ENCODE measurements at regions not wholly inside any gene's neighbourhood (a gene's known extent, or its start where the extent isn't known, plus 50 kb on each side); places are given as distances from the start of the nearest gene placed in this dataset.

GRCh38 chr4:122100508-122100907 is 51.6 kb upstream of the BLTP1 start:
- no peaks in the 10 kb centered on the region for H3K36me3 ChIP-seq (ENCODE audit: insufficient read depth, low read length, poor library complexity, severe bottlenecking)
- peak; percentile 90 for DNase-seq (ENCODE audit: low spot score)
- H3K4me3 ChIP-seq (ENCODE audit: low read depth, low read length, poor library complexity, severe bottlenecking) = no peak overlapping the region
- POLR2A ChIA-PET (ENCODE audit: low non-redundant PET) = interaction anchor here (0.5 kb wide), 1 partner anchor 1179 kb away, joined by 3 read pairs; no protein-coding TSS in a partner anchor
- H3K9me3 ChIP-seq (ENCODE audit: low read depth, low read length, poor library complexity, severe bottlenecking) = no peaks in the 10 kb centered on the region
- H3K4me1 ChIP-seq (ENCODE audit: insufficient read depth, low read length, poor library complexity, severe bottlenecking) = peaks cover 18% of the 10 kb centered on the region
- TF ChIP-seq, protein P1, sequence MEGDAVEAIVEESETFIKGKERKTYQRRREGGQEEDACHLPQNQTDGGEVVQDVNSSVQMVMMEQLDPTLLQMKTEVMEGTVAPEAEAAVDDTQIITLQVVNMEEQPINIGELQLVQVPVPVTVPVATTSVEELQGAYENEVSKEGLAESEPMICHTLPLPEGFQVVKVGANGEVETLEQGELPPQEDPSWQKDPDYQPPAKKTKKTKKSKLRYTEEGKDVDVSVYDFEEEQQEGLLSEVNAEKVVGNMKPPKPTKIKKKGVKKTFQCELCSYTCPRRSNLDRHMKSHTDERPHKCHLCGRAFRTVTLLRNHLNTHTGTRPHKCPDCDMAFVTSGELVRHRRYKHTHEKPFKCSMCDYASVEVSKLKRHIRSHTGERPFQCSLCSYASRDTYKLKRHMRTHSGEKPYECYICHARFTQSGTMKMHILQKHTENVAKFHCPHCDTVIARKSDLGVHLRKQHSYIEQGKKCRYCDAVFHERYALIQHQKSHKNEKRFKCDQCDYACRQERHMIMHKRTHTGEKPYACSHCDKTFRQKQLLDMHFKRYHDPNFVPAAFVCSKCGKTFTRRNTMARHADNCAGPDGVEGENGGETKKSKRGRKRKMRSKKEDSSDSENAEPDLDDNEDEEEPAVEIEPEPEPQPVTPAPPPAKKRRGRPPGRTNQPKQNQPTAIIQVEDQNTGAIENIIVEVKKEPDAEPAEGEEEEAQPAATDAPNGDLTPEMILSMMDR (conservative IDR thresholded peaks at IDR 0.05; ENCODE audit: low read depth, low read length) = no peak
- TF ChIP-seq EZH2 (IDR thresholded peaks at IDR 0.05; ENCODE audit: borderline replicate concordance, low read depth, low read length, poor library complexity, severe bottlenecking) = no peak
- intact Hi-C loops (cut with micrococcal nuclease; ENCODE audit: unreplicated experiment) = no loop called here
- CTCF ChIA-PET = no interaction called here
- BruUV-seq (replicated peaks) = no TSS peak
- no peak overlapping the region for H3K27ac ChIP-seq (ENCODE audit: low read depth, low read length, poor library complexity, severe bottlenecking)
- no peaks in the 10 kb centered on the region for H3K27me3 ChIP-seq (replicated peaks; ENCODE audit: insufficient read depth, low read depth, low read length, poor library complexity)

DNA sequence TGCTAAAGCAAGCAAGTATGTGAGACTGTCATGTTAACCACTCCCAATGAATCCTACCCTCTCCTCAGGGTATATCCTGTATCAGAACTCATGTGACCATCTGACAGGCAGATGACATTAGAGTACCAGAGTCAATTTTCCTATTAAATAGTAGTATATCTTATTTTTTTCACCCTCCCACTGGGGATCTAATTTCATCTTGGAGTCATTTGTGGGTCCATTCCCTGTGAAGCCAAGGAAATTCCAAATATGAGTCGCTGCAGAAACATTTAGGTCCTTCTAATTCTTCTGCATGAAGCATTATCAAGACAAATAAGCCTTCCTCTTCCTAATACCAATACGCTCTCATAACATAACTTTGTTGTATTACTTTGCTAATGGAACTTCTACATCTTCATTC is 52.2 kb upstream of the BLTP1 start:
- BruUV-seq (replicated peaks) = no TSS peak

DNA sequence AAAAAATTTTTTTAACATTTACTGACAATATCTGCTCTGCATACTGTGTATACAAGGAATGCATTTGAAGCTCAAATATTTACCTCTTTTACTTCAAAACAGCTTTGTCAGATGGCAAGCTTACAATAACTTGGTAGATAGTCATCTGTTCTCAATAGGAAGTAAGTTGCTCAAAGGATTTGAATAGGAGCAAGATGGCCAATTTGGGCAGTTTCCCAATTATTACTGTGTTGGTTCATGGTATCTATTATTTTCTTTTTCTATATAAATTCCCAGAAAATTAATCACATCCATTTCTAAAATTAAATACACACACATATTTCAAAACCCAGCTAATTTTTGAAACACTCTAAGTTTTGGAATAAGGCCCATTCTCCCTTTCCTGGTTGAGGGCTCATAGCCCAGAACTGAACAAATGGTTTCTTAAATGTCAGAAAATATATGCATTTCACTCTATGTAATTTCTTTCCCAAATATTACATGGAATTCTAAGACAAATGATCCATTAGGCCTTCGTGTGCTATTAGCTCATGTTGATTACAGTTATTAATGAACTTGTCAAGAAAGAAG is 60.2 kb upstream of the BLTP1 start:
- Histone ChIP-seq H3K27ac (ENCODE audit: low read depth, low read length, poor library complexity, severe bottlenecking) (no peak overlapping the region), H3K9me3 (ENCODE audit: low read depth, low read length, poor library complexity, severe bottlenecking) (no peaks in the 10 kb centered on the region), H3K4me1 (ENCODE audit: insufficient read depth, low read length, poor library complexity, severe bottlenecking) (no peaks in the 10 kb centered on the region), H3K36me3 (ENCODE audit: insufficient read depth, low read length, poor library complexity, severe bottlenecking) (no peaks in the 10 kb centered on the region), H3K27me3 (replicated peaks; ENCODE audit: insufficient read depth, low read depth, low read length, poor library complexity) (no peaks in the 10 kb centered on the region), H3K4me3 (ENCODE audit: low read depth, low read length, poor library complexity, severe bottlenecking) (no peak overlapping the region)
- POLR2A ChIA-PET (ENCODE audit: low non-redundant PET) = no interaction called here
- TF ChIP-seq, protein P1 (conservative IDR thresholded peaks at IDR 0.05; ENCODE audit: low read depth, low read length) = no peak
- TF ChIP-seq EZH2 (IDR thresholded peaks at IDR 0.05; ENCODE audit: borderline replicate concordance, low read depth, low read length, poor library complexity, severe bottlenecking) = no peak
- CTCF ChIA-PET = no interaction called here
- intact Hi-C loops (cut with micrococcal nuclease; ENCODE audit: unreplicated experiment) = no loop called here
- no peak for DNase-seq (ENCODE audit: low spot score)
- no TSS peak for BruUV-seq (replicated peaks)

More for the DNA sequence above, 52.2 kb upstream of the BLTP1 start:
- peak; percentile 59 for DNase-seq (ENCODE audit: low spot score)
- intact Hi-C loops (cut with micrococcal nuclease; ENCODE audit: unreplicated experiment) = no loop called here
- TF ChIP-seq, protein P1 (conservative IDR thresholded peaks at IDR 0.05; ENCODE audit: low read depth, low read length) = no peak
- TF ChIP-seq EZH2 (IDR thresholded peaks at IDR 0.05; ENCODE audit: borderline replicate concordance, low read depth, low read length, poor library complexity, severe bottlenecking) = no peak
- no peaks in the 10 kb centered on the region for H3K9me3 ChIP-seq (ENCODE audit: low read depth, low read length, poor library complexity, severe bottlenecking)
- H3K27ac ChIP-seq (ENCODE audit: low read depth, low read length, poor library complexity, severe bottlenecking) = no peak overlapping the region
- H3K36me3 ChIP-seq (ENCODE audit: insufficient read depth, low read length, poor library complexity, severe bottlenecking) = no peaks in the 10 kb centered on the region
- POLR2A ChIA-PET (ENCODE audit: low non-redundant PET) = interaction anchor here (0.5 kb wide), 1 partner anchor 1178 kb away, joined by 3 read pairs; no protein-coding TSS in a partner anchor
- H3K4me3 ChIP-seq (ENCODE audit: low read depth, low read length, poor library complexity, severe bottlenecking) = no peak overlapping the region
- H3K4me1 ChIP-seq (ENCODE audit: insufficient read depth, low read length, poor library complexity, severe bottlenecking) = peaks cover 18% of the 10 kb centered on the region
- CTCF ChIA-PET = no interaction called here
- H3K27me3 ChIP-seq (replicated peaks; ENCODE audit: insufficient read depth, low read depth, low read length, poor library complexity) = no peaks in the 10 kb centered on the region
